ENCODE measurements at regions not wholly inside any gene's neighbourhood (a gene's known extent, or its start where the extent isn't known, plus 50 kb on each side); places are given as distances from the start of the nearest gene placed in this dataset.

DNA sequence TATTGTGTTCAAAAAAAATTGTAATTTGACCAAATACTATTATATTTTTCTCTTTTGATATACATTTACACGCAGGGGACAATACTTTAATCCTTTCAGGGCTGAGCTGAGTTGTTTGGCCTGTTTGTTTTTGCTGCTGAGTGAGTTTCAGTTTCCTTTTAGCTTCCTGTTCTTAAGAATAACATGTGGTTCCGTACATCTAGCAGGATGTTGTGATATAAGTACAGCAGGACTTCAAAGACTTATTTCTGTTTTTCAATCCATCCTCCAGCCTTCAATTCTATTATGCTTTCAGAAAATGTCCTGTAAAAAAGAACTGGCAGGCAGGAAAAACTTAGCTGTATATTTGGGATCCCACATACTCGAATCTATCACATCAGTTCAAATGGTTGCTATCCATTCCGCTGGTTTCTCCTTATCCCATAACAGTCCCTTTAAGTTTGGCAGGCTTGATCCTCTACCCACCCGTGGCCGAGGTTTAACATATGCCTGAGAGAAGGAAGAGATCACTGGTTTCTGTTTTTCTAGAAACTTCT, 1037.3 kb upstream of the ACO1 start:
- H3K9me3 ChIP-seq (ENCODE audit: control insufficient read depth, insufficient read depth, low read length) = no peaks in the 10 kb centered on the region
- H3K4me1 ChIP-seq (ENCODE audit: insufficient read depth, low read length) = no peaks in the 10 kb centered on the region
- no peaks in the 10 kb centered on the region for H3K36me3 ChIP-seq (ENCODE audit: insufficient read depth, low read length)
- H3K9ac ChIP-seq (ENCODE audit: low read depth, low read length) = no peak overlapping the region

DNA sequence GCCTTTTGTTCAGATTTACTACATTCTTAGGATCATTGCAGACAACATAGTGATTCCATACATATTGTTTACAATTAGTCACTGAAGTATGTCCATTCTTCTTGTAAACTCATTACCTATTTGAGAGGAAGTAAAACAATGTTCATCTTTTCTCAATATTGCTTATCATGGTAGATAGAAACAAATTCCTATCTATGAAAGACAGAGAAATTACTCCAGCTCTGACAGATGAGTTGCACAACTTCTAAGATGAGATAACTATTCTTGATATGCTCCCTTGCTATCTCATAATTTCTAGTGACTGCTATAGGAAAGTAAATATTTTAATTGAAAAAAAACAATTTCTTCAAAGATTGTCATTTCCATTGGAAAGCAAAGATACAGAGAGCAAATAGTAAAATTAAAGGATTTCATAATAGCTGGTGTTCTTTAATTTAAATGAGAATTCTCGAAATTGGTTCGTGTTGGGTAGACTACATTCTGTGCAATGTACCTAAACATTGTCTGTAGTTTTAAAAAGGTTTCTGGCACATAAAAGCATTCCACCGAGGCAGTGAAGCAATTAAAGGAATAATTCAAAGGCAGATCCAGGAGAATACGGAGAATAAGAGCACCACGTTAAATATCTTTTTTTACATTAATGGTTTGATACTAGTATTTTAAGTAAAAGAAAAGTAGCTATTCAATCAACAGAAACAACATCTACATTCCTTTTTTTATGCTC, 1029.1 kb upstream of the ACO1 start:
- H3K9me3 ChIP-seq (ENCODE audit: control insufficient read depth, insufficient read depth, low read length) = no peaks in the 10 kb centered on the region
- no peaks in the 10 kb centered on the region for H3K4me1 ChIP-seq (ENCODE audit: insufficient read depth, low read length)
- H3K9ac ChIP-seq (ENCODE audit: low read depth, low read length) = no peak overlapping the region
- no peaks in the 10 kb centered on the region for H3K36me3 ChIP-seq (ENCODE audit: insufficient read depth, low read length)

DNA sequence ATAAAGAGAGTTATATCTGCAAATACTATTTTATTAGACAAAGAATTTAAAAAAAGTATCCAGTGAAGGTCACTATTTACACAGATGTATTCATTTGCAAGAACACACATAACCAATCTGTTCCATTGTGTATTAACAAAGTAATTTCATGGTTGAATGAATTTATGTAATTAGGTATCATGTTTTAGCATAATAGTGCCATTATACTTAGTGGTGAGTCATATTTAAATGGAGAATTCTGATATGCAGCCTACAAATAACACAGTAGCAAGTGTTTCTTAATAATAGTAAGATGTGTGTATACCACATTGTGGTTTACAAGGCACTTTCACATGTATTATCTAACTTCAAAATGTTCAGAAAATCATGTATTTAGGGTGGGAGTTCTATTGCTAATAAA, 1028.5 kb upstream of the ACO1 start:
- Histone ChIP-seq H3K9me3 (ENCODE audit: control insufficient read depth, insufficient read depth, low read length) (no peaks in the 10 kb centered on the region), H3K36me3 (ENCODE audit: insufficient read depth, low read length) (no peaks in the 10 kb centered on the region), H3K4me1 (ENCODE audit: insufficient read depth, low read length) (no peaks in the 10 kb centered on the region), H3K9ac (ENCODE audit: low read depth, low read length) (no peak overlapping the region)

DNA sequence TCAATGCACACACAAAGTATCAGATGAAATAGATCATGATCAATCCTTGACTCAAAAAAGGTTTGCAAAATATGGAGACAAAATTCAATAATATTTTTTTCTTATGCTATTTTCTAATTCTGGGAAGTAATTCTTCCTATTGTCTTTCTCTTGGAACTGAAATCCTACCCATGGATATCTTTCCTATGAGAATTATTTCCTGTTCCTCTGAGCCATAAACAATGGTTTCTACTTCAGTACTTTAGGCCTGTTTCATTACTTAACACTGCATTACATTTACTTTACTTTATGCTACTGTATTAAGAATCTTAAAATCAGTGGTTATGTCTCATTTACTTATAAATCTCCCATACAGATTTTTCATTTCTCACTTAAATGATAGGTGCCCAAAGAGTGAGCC, 1025.4 kb upstream of the ACO1 start:
- Histone ChIP-seq H3K9me3 (ENCODE audit: control insufficient read depth, insufficient read depth, low read length) (no peaks in the 10 kb centered on the region), H3K4me1 (ENCODE audit: insufficient read depth, low read length) (no peaks in the 10 kb centered on the region), H3K36me3 (ENCODE audit: insufficient read depth, low read length) (no peaks in the 10 kb centered on the region), H3K9ac (ENCODE audit: low read depth, low read length) (no peak overlapping the region)

DNA sequence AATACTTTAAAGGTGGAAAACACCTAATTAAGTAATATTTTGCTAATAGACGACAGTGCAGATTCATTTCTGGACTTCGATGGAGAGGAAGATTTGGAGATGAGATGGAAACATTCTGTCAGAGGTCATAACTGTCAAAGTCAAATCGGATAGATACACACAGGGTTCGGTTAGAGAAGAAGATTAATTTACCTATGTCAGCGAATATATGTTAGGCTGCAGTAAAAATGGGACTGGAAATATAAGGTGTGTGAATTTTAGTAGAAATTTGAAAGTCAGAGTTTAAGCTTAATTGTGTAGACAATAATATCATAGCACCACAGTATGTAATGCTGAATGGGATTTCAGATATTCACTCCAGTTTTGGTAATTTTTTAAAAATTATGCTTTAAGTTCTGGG, 1020.3 kb upstream of the ACO1 start:
- Histone ChIP-seq H3K9me3 (ENCODE audit: control insufficient read depth, insufficient read depth, low read length) (no peaks in the 10 kb centered on the region), H3K9ac (ENCODE audit: low read depth, low read length) (no peak overlapping the region), H3K4me1 (ENCODE audit: insufficient read depth, low read length) (no peaks in the 10 kb centered on the region), H3K36me3 (ENCODE audit: insufficient read depth, low read length) (no peaks in the 10 kb centered on the region)

DNA sequence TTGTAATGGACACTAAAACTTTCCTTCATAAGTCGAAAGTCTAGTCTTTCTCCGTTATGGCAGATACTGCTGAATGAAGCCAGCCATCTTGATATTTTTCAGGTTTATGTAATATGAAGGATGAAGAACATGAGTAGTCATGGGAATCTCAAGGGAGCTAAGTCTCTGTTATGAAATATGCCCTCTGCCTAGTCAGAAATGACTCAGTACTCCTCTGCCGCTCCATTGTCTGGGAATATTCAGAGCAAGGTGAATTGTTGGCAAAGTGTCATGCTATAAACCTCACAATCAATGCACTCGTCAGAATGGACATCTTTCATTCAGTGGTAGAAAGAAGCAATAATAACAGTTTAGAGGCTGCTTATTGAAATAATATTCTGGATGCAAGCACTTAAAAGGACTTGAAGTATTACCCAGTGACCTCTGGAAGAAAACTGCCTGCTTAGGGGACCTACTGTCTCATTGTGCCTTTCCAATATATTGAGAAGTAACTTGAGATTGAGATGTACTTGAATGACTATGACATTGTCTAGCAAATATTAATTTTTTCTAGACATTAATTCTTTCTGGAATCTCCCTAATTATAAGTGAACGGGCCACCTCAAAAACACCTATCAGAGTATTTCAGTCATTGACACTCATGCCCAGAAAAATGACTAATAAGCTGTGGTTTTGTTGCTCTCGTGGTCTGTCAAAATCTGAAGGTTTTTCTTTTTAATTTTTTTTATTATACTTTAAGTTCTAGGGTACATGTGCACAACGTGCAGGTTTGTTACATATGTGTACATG, 1011.5 kb upstream of the ACO1 start:
- Histone ChIP-seq H3K9ac (ENCODE audit: low read depth, low read length) (no peak overlapping the region), H3K9me3 (ENCODE audit: control insufficient read depth, insufficient read depth, low read length) (no peaks in the 10 kb centered on the region), H3K36me3 (ENCODE audit: insufficient read depth, low read length) (no peaks in the 10 kb centered on the region), H3K4me1 (ENCODE audit: insufficient read depth, low read length) (no peaks in the 10 kb centered on the region)

DNA sequence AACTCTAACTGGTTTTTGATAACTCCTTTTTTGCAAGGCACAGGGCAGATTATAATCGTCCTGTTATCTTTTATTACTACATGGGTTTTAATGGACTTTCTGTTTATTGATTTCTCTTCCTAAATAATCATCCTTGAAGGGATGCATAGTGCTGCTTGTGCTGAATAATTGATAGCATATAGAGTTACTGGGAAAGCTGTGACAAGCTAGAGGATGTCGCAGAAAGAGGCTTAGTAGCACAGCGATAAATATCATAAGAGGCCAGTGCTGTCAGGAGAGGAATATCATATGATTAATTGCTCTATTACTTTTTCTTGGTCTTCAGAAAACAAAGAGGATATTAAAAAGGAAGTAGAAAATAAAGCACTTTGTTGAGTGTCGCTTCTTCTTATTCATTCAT, 1007.1 kb upstream of the ACO1 start:
- H3K9me3 ChIP-seq (ENCODE audit: control insufficient read depth, insufficient read depth, low read length) = no peaks in the 10 kb centered on the region
- no peak overlapping the region for H3K9ac ChIP-seq (ENCODE audit: low read depth, low read length)
- no peaks in the 10 kb centered on the region for H3K36me3 ChIP-seq (ENCODE audit: insufficient read depth, low read length)
- H3K4me1 ChIP-seq (ENCODE audit: insufficient read depth, low read length) = no peaks in the 10 kb centered on the region

DNA sequence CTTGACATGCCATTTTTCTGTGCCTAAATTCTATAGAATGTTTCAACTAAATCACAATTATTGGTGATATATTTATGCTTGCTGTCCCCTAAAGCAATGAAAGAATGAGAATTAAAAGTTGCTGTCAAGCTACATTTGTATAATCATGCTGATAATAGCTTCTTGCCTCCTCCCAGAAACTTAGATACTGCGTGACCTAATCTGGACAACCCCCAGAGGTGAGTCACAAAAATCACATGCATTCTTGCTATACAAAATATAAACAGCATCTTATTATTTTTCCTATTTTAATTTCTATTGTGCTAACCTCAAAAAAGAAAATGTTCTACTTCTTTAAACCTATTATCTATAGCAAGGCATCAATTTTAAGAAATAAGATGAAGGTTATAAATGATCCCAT, 995.8 kb upstream of the ACO1 start:
- Histone ChIP-seq H3K36me3 (ENCODE audit: insufficient read depth, low read length) (no peaks in the 10 kb centered on the region), H3K9ac (ENCODE audit: low read depth, low read length) (no peak overlapping the region), H3K9me3 (ENCODE audit: control insufficient read depth, insufficient read depth, low read length) (no peaks in the 10 kb centered on the region), H3K4me1 (ENCODE audit: insufficient read depth, low read length) (no peaks in the 10 kb centered on the region)

DNA sequence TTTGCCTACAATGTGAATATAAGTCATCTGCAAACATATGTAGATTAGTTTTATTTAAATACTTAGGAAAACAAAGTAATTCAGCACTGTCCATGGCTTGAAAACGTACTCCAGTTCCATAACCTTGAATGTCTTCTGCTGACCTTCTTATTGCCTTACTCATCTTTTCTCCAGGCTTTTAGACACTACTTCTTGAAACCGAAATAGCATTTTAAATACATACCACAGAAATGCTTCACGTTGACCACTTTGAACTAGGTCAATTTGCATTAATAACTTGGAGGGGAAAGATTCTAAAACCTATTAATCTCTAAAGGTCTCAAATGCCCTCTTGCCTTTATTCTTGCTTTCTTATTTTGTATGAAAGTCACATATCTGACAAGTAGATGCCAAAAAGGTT, 995.4 kb upstream of the ACO1 start:
- Histone ChIP-seq H3K4me1 (ENCODE audit: insufficient read depth, low read length) (no peaks in the 10 kb centered on the region), H3K9me3 (ENCODE audit: control insufficient read depth, insufficient read depth, low read length) (no peaks in the 10 kb centered on the region), H3K36me3 (ENCODE audit: insufficient read depth, low read length) (no peaks in the 10 kb centered on the region), H3K9ac (ENCODE audit: low read depth, low read length) (no peak overlapping the region)

DNA sequence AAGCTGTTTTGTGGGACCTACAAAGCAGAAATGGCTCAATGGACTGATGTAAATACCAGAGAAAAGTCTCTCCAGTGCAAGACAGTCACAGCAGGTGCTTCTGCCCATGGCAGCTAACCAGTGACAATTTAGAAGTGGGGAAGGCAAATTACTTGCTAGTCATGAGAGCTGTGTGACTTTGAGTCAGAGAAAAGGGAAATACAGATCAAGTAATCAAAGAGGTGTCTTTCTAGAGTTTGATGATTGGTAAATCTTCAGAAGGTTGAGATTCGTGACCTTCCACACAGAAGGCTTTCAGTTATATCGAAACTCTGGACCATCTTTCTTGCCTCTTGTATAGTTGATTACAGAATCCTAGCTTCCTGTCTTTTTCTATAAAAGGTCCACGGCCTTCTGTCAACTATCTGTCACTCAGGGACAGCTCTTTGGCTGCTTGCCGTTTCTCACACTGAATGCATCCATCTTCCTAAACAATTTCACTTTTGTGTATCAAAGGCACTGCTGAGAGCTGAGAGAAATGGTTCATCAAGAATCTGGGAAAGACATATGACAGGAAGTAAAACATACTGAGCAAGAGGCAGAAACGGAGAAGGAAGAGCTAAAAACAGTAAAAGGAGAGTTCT, 993.9 kb upstream of the ACO1 start:
- Histone ChIP-seq H3K9ac (ENCODE audit: low read depth, low read length) (no peak overlapping the region), H3K4me1 (ENCODE audit: insufficient read depth, low read length) (no peaks in the 10 kb centered on the region), H3K9me3 (ENCODE audit: control insufficient read depth, insufficient read depth, low read length) (no peaks in the 10 kb centered on the region), H3K36me3 (ENCODE audit: insufficient read depth, low read length) (no peaks in the 10 kb centered on the region)

DNA sequence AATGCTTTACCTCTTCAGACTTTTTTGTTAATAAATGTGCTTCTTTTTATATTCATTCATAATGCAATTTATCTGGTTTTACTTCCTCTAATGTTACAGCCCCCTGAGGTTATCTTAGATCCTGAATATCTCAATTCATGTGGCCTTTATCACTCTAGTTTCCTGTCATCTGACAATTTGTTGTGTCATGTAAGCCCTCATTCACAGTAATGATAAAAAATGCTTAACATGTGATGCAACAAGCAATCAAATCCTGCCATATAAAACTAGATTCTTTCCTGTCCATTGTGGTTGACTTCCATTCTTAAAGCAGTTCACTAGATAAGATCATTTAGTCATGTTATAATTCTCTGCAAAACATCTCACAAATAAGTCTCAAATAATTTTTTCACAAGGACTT, 991.2 kb upstream of the ACO1 start:
- H3K9me3 ChIP-seq (ENCODE audit: control insufficient read depth, insufficient read depth, low read length) = no peaks in the 10 kb centered on the region
- no peak overlapping the region for H3K9ac ChIP-seq (ENCODE audit: low read depth, low read length)
- no peaks in the 10 kb centered on the region for H3K4me1 ChIP-seq (ENCODE audit: insufficient read depth, low read length)
- no peaks in the 10 kb centered on the region for H3K36me3 ChIP-seq (ENCODE audit: insufficient read depth, low read length)

DNA sequence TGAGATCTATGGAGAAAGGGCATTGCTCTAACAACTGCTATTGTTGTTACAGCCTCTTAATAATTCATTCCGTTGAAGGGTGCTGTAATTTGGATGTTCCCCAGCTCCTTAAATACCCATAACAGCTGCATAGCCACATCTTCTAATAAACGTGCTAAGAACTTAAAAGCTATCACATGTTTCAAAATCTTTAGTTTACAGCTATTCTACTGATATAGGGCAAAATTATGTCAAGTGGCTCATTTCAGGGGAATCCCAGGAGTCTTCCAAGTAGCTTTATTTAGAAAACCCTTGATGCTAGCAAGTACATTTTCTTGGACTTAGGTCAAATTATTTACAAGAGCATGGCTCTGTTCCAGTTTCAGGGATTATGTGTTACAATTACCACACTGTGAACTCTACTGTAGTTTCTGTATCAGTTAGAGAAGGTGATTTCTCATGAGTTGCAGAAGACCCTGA, 990.4 kb upstream of the ACO1 start:
- Histone ChIP-seq H3K9ac (ENCODE audit: low read depth, low read length) (no peak overlapping the region), H3K36me3 (ENCODE audit: insufficient read depth, low read length) (no peaks in the 10 kb centered on the region), H3K4me1 (ENCODE audit: insufficient read depth, low read length) (no peaks in the 10 kb centered on the region), H3K9me3 (ENCODE audit: control insufficient read depth, insufficient read depth, low read length) (no peaks in the 10 kb centered on the region)

DNA sequence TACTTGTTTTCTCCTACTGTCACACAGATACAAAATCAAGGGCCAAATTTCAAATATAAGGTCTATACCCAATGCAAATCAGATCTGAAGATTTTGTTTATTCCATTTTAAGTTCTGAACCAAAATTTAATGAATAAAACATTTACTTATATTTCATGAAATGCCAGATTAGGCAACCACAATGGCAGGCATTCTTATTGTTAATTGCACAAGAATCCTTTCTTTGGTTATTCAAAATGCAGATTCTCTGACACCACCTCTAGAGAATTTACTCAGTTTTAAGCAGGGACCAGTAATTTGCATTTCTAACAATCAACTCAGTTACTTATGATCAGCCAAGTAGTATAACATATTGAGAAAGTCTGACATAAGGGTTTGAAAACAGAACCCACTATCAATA, 972.4 kb upstream of the ACO1 start:
- peaks cover 8% of the 10 kb centered on the region; the same call in 1 of the 2 replicates for H3K4me1 ChIP-seq (ENCODE audit: insufficient read depth, low read length)
- H3K36me3 ChIP-seq (ENCODE audit: insufficient read depth, low read length) = no peaks in the 10 kb centered on the region
- H3K9me3 ChIP-seq (ENCODE audit: control insufficient read depth, insufficient read depth, low read length) = no peaks in the 10 kb centered on the region; the same call in 1 of the 2 replicates
- no peak overlapping the region for H3K9ac ChIP-seq (ENCODE audit: low read depth, low read length)

DNA sequence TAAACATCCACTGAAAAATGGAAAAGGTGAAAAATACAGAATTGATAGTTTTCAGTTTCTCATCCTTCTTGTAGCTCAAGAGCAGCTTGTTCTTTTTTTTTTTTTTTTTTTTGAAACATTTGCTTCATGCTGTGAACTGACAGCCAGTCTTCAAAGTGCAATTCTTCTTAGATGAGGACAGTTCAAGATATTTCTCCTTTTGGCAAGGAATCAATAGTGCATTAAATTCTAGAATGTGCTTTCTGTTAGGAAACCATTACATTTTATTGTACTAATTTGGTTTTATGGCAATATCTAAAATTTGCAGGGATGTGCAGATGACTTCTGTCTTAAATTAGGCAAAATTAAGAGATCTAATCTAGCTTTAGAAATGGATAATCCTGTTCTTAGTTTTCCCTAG, 969.3 kb upstream of the ACO1 start:
- Histone ChIP-seq H3K36me3 (ENCODE audit: insufficient read depth, low read length) (no peaks in the 10 kb centered on the region), H3K9ac (ENCODE audit: low read depth, low read length) (no peak overlapping the region), H3K9me3 (ENCODE audit: control insufficient read depth, insufficient read depth, low read length) (peaks cover 6% of the 10 kb centered on the region), H3K4me1 (ENCODE audit: insufficient read depth, low read length) (0 out of 2 replicates have a peak, but pooled peaks cover 8% of the 10 kb centered on the region)
